Astrocyte of the spinal cord (primary cell): ENCODE measurements at regions not wholly inside any gene's neighbourhood (a gene's known extent, or its start where the extent isn't known, plus 50 kb on each side); places are given as distances from the start of the nearest gene placed in this dataset.

Experiments
- DNase-seq: peaks from one replicate; pipeline ENCODE4 v3.0.0; 2011; ENCODE audit warnings: low read depth, low spot score
- H3K4me3 ChIP-seq: 2 replicates; pipeline ENCODE4 v1.5.1; 2011; ENCODE audit warnings: low read depth, mild to moderate bottlenecking, low read length, moderate library complexity
- CTCF ChIP-seq: IDR thresholded peaks from 2 replicates; pipeline ENCODE4 v1.5.1; 2012; ENCODE audit warnings: low read depth, mild to moderate bottlenecking, low read length, inconsistent platforms
- in situ Hi-C: cut with HindIII; loops from 2 replicates; pipeline ENCODE4 v1.10.0; 2017; ENCODE audit warnings: low sequenced_read_pairs

- TF ChIP-seq CTCF = no peak
- DNase-seq = no peak
- H3K4me3 ChIP-seq = no peak overlapping the region
- in situ Hi-C loops = no loop called here
Observed at GRCh38 chr6:169932491-169932890, 181.1 kb downstream of the ERMARD start.

- TF ChIP-seq CTCF = no peak
- in situ Hi-C loops = no loop called here
- DNase-seq = no peak
- H3K4me3 ChIP-seq = no peak overlapping the region
Observed at GRCh38 chr6:169931261-169931660, 179.8 kb downstream of the ERMARD start.

GRCh38 chr6:169930799-169931198 lies 179.4 kb downstream of the ERMARD start:
- no peak for DNase-seq
- in situ Hi-C loops = no loop called here
- H3K4me3 ChIP-seq = no peak overlapping the region
- TF ChIP-seq CTCF = no peak

GRCh38 chr6:169927711-169928110 lies 176.3 kb downstream of the ERMARD start:
- in situ Hi-C loops = no loop called here

GRCh38 chr6:169926617-169927417 lies 175.4 kb downstream of the ERMARD start:
- TF ChIP-seq CTCF = no peak
- no peak for DNase-seq
- no peak overlapping the region for H3K4me3 ChIP-seq
- in situ Hi-C loops = no loop called here

More at GRCh38 chr6:169927711-169928110, 176.3 kb downstream of the ERMARD start:
- DNase-seq = no peak
- no peak overlapping the region for H3K4me3 ChIP-seq
- no peak for TF ChIP-seq CTCF

- no peak overlapping the region for H3K4me3 ChIP-seq
- no peak for DNase-seq
- in situ Hi-C loops = no loop called here
- TF ChIP-seq CTCF = no peak
Observed at GRCh38 chr6:169923468-169924464, 172.3 kb downstream of the ERMARD start.
